ENCODE measurements at regions not wholly inside any gene's neighbourhood (a gene's known extent, or its start where the extent isn't known, plus 50 kb on each side); places are given as distances from the start of the nearest gene placed in this dataset.

GRCh38 chr10:109374215-109374614 lies 549.1 kb downstream of the XPNPEP1 start:
- TF ChIP-seq EZH2 (IDR thresholded peaks at IDR 0.05; ENCODE audit: low read length, missing control alignments) (no peak), CTCF (conservative IDR thresholded peaks at IDR 0.05 in 1 of 2, IDR thresholded peaks at IDR 0.05 in 1 of 2; ENCODE audit: low read depth in 1 of 2, low read length in 2 of 2) (no peak)
- no peak overlapping the region for H3K27ac ChIP-seq (ENCODE audit: insufficient read depth, low read length)

GRCh38 chr10:109359316-109359715 lies 564.0 kb downstream of the XPNPEP1 start:
- peak overlapping the region; percentile 28 for H2AFZ ChIP-seq (ENCODE audit: low read length)
- no peak overlapping the region for H3K27ac ChIP-seq (ENCODE audit: insufficient read depth, low read length)
- H3K4me2 ChIP-seq (ENCODE audit: extremely low read depth, insufficient read depth, low read length): no peak overlapping the region
- H3K79me2 ChIP-seq (ENCODE audit: control insufficient read depth, insufficient read depth, low read length): no peaks in the 10 kb centered on the region
- no peak for TF ChIP-seq EZH2 (IDR thresholded peaks at IDR 0.05; ENCODE audit: low read length, missing control alignments)
- TF ChIP-seq CTCF (conservative IDR thresholded peaks at IDR 0.05 in 1 of 2, IDR thresholded peaks at IDR 0.05 in 1 of 2; ENCODE audit: low read depth in 1 of 2, low read length in 2 of 2): no peak
- no peaks in the 10 kb centered on the region for H3K4me1 ChIP-seq (ENCODE audit: control insufficient read depth, extremely low read depth, insufficient read depth, low read length)
- DNase-seq (ENCODE audit: low read depth in 2 of 2): no peak
- H3K36me3 ChIP-seq (ENCODE audit: control insufficient read depth, insufficient read depth, low read length): no peaks in the 10 kb centered on the region
- H3K9me3 ChIP-seq (ENCODE audit: control insufficient read depth, insufficient read depth, low read depth, low read length): no peaks in the 10 kb centered on the region
- H3K4me3 ChIP-seq (replicated peaks in 1 of 4; ENCODE audit: control extremely low read depth in 1 of 4, insufficient read depth in 1 of 4, low read depth in 3 of 4, low read length in 4 of 4): no peak overlapping the region
- H4K20me1 ChIP-seq (ENCODE audit: control insufficient read depth, extremely low read depth, insufficient read depth, low read length): no peaks in the 10 kb centered on the region
- no peak overlapping the region for H3K9ac ChIP-seq (ENCODE audit: insufficient read depth, low read length)
- no peaks in the 10 kb centered on the region for H3K27me3 ChIP-seq (ENCODE audit: control insufficient read depth, insufficient read depth, low read length)

More at GRCh38 chr10:109374215-109374614, 549.1 kb downstream of the XPNPEP1 start:
- H3K9me3 ChIP-seq (ENCODE audit: control insufficient read depth, insufficient read depth, low read depth, low read length): no peaks in the 10 kb centered on the region
- no peak overlapping the region for H2AFZ ChIP-seq (ENCODE audit: low read length)
- H3K79me2 ChIP-seq (ENCODE audit: control insufficient read depth, insufficient read depth, low read length): no peaks in the 10 kb centered on the region
- no peaks in the 10 kb centered on the region for H3K4me1 ChIP-seq (ENCODE audit: control insufficient read depth, extremely low read depth, insufficient read depth, low read length)
- H4K20me1 ChIP-seq (ENCODE audit: control insufficient read depth, extremely low read depth, insufficient read depth, low read length): no peaks in the 10 kb centered on the region
- H3K36me3 ChIP-seq (ENCODE audit: control insufficient read depth, insufficient read depth, low read length): no peaks in the 10 kb centered on the region
- H3K4me3 ChIP-seq (replicated peaks in 1 of 4; ENCODE audit: control extremely low read depth in 1 of 4, insufficient read depth in 1 of 4, low read depth in 3 of 4, low read length in 4 of 4): no peak overlapping the region
- H3K27me3 ChIP-seq (ENCODE audit: control insufficient read depth, insufficient read depth, low read length): no peaks in the 10 kb centered on the region
- H3K9ac ChIP-seq (ENCODE audit: insufficient read depth, low read length): no peak overlapping the region
- peak; percentile 47 to 76 for DNase-seq (ENCODE audit: low read depth in 2 of 2)
- H3K4me2 ChIP-seq (ENCODE audit: extremely low read depth, insufficient read depth, low read length): no peak overlapping the region

DNA sequence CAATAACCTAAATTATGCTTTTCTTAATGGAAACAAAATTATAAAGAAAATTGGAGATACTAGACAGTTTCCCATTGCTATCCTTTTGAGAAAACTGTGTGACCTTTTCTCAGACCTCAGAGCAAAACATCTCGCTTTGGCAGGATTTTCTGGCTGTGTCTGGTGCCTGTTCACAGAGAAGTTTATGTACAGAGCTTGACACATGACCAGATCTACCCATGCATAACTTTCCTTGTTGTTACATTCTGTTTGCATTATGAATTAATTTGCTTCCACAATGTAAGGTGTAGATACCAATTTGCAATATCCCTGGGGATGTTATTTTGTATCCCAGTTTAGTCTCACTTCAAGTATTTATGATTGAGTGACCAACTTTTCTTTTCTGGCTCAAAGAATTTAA lies 565.0 kb downstream of the XPNPEP1 start:
- Histone ChIP-seq H3K79me2 (ENCODE audit: control insufficient read depth, insufficient read depth, low read length) (no peaks in the 10 kb centered on the region), H2AFZ (ENCODE audit: low read length) (no peak overlapping the region), H3K36me3 (ENCODE audit: control insufficient read depth, insufficient read depth, low read length) (no peaks in the 10 kb centered on the region), H3K27ac (ENCODE audit: insufficient read depth, low read length) (no peak overlapping the region), H3K4me3 (replicated peaks in 1 of 4; ENCODE audit: control extremely low read depth in 1 of 4, insufficient read depth in 1 of 4, low read depth in 3 of 4, low read length in 4 of 4) (no peak overlapping the region), H4K20me1 (ENCODE audit: control insufficient read depth, extremely low read depth, insufficient read depth, low read length) (no peaks in the 10 kb centered on the region), H3K9ac (ENCODE audit: insufficient read depth, low read length) (no peak overlapping the region), H3K4me1 (ENCODE audit: control insufficient read depth, extremely low read depth, insufficient read depth, low read length) (no peaks in the 10 kb centered on the region), H3K4me2 (ENCODE audit: extremely low read depth, insufficient read depth, low read length) (no peak overlapping the region), H3K9me3 (ENCODE audit: control insufficient read depth, insufficient read depth, low read depth, low read length) (no peaks in the 10 kb centered on the region), H3K27me3 (ENCODE audit: control insufficient read depth, insufficient read depth, low read length) (no peaks in the 10 kb centered on the region)
- peak in 1 of 2 donors; percentile 14 for DNase-seq (ENCODE audit: low read depth in 2 of 2)
- TF ChIP-seq CTCF (conservative IDR thresholded peaks at IDR 0.05 in 1 of 2, IDR thresholded peaks at IDR 0.05 in 1 of 2; ENCODE audit: low read depth in 1 of 2, low read length in 2 of 2): no peak
- no peak for TF ChIP-seq EZH2 (IDR thresholded peaks at IDR 0.05; ENCODE audit: low read length, missing control alignments)

Measured in fibroblast of lung (primary cell).